Neural cell (in vitro differentiated cells): ENCODE measurements at regions not wholly inside any gene's neighbourhood (a gene's known extent, or its start where the extent isn't known, plus 50 kb on each side); places are given as distances from the start of the nearest gene placed in this dataset.

ENCODE experiments used
- H2AFZ ChIP-seq: fragments of 200-600, 300-800 bp; sonication (generic), shearing (Covaris generic); 2 replicates; pipeline ENCODE4 v1.6.0; 2014; ENCODE audit warnings: low read depth, mild to moderate bottlenecking, antibody characterized with exemption, low read length, moderate library complexity
- H3F3A ChIP-seq: fragments of 200-600 bp; shearing (Covaris generic); 2 replicates; pipeline ENCODE4 v1.6.1; 2016; ENCODE audit warnings: mild to moderate bottlenecking, moderate library complexity, mixed read lengths, antibody characterized with exemption, low read length; ENCODE audit not compliant: insufficient read depth, poor library complexity, severe bottlenecking
- H3K27ac ChIP-seq: fragments of 200-600, 300-800 bp; sonication (generic), shearing (Covaris generic); 2 replicates; pipeline ENCODE4 v1.5.1; 2014; ENCODE audit warnings: mild to moderate bottlenecking, low read length, moderate library complexity
- H3K27me3 ChIP-seq: fragments of 300-800, 200-600 bp; sonication (generic), shearing (Covaris generic); 2 replicates; pipeline ENCODE4 v1.6.0; 2014; ENCODE audit warnings: mild to moderate bottlenecking, low read depth, low read length, moderate library complexity; ENCODE audit not compliant: insufficient read depth
- H3K36me3 ChIP-seq: fragments of 300-800, 200-600 bp; sonication (generic), shearing (Covaris generic); 2 replicates; pipeline ENCODE4 v1.5.1; 2014; ENCODE audit warnings: mild to moderate bottlenecking, antibody characterized with exemption, low read length, moderate library complexity; ENCODE audit not compliant: insufficient read depth
- H3K4me2 ChIP-seq: fragments of 300-800, 200-600 bp; sonication (generic), shearing (Covaris generic); 2 replicates; pipeline ENCODE4 v1.6.0; 2014; ENCODE audit warnings: mild to moderate bottlenecking, low read length
- H3K4me3 ChIP-seq: fragments of 300-800, 200-600 bp; sonication (generic), shearing (Covaris generic); 2 replicates; pipeline ENCODE4 v1.5.1; 2014; ENCODE audit warnings: mild to moderate bottlenecking, low read length, moderate library complexity
- H3K79me2 ChIP-seq: fragments of 200-600 bp; shearing (Covaris generic); replicated peaks from 2 replicates; pipeline ENCODE4 v1.6.0; 2014; ENCODE audit warnings: mild to moderate bottlenecking, low read length, moderate library complexity; ENCODE audit not compliant: insufficient read depth
- H3K9ac ChIP-seq: fragments of 300-800, 200-600 bp; sonication (generic), shearing (Covaris generic); 2 replicates; pipeline ENCODE4 v1.6.1; 2016; ENCODE audit warnings: mild to moderate bottlenecking, low read length, mixed read lengths
- H3K9me2 ChIP-seq: fragments of 200-600 bp; shearing (Covaris generic); 2 replicates; pipeline ENCODE4 v1.6.1; 2016; ENCODE audit warnings: mild to moderate bottlenecking, low read length, mixed read lengths; ENCODE audit not compliant: insufficient read depth
- H3K9me3 ChIP-seq: fragments of 200-600, 300-800 bp; sonication (generic), shearing (Covaris generic); 2 replicates; pipeline ENCODE4 v1.6.1; 2016; ENCODE audit warnings: mild to moderate bottlenecking, mixed run types, low read length, moderate library complexity, mixed read lengths
- H4K20me1 ChIP-seq: fragments of 200-600 bp; shearing (Covaris generic); 2 replicates; pipeline ENCODE4 v1.6.1; 2016; ENCODE audit warnings: mild to moderate bottlenecking, mixed run types; ENCODE audit not compliant: insufficient read depth
- EP300 ChIP-seq: fragments of 450-650 bp; conservative IDR thresholded peaks from 2 replicates; pipeline ENCODE4 v1.6.1; 2014; ENCODE audit warnings: antibody characterized with exemption, mild to moderate bottlenecking, moderate library complexity; ENCODE audit not compliant: poor library complexity, severe bottlenecking
- EZH2 ChIP-seq: fragments of 200-600, 300-800 bp; shearing (Covaris generic), sonication (generic); IDR thresholded peaks from 2 replicates; pipeline ENCODE4 v1.6.1; 2014; ENCODE audit warnings: antibody characterized with exemption, low read length, borderline replicate concordance, mild to moderate bottlenecking; ENCODE audit not compliant: insufficient read depth, poor library complexity, severe bottlenecking
- MXI1 ChIP-seq: fragments of 450-650 bp; conservative IDR thresholded peaks from 2 replicates; pipeline ENCODE4 v1.6.1; 2014; ENCODE audit warnings: antibody characterized with exemption, mild to moderate bottlenecking; ENCODE audit not compliant: poor library complexity, severe bottlenecking
- POLR2AphosphoS5 ChIP-seq: IDR thresholded peaks from 2 replicates; pipeline ENCODE4 v1.6.1; 2012
- RAD21 ChIP-seq: fragments of 450-650 bp; conservative IDR thresholded peaks from 2 replicates; pipeline ENCODE4 v1.6.1; 2014; ENCODE audit warnings: antibody characterized with exemption, mild to moderate bottlenecking, moderate library complexity
- REST ChIP-seq: IDR thresholded peaks from 2 replicates; pipeline ENCODE4 v1.6.1; 2012; ENCODE audit warnings: borderline replicate concordance
- SMC3 ChIP-seq: fragments of 450-650 bp; conservative IDR thresholded peaks from 2 replicates; pipeline ENCODE4 v1.6.1; 2014; ENCODE audit warnings: antibody characterized with exemption, mild to moderate bottlenecking, moderate library complexity; ENCODE audit not compliant: poor library complexity
- TAF1 ChIP-seq: IDR thresholded peaks from 2 replicates; pipeline ENCODE4 v1.6.1; 2012; ENCODE audit warnings: low read depth
- TF ChIP-seq, protein P1 (sequence below): fragments of 450-650 bp; IDR thresholded peaks from 2 replicates; pipeline ENCODE4 v1.5.1; 2014; ENCODE audit warnings: antibody characterized with exemption, mild to moderate bottlenecking, moderate library complexity; ENCODE audit not compliant: poor library complexity, severe bottlenecking

GRCh38 chr1:37090671-37091070, 56.4 kb upstream of the GRIK3 start:
- Histone ChIP-seq H3K27me3 (no peaks in the 10 kb centered on the region), H2AFZ (no peak overlapping the region), H3K9me3 (no peaks in the 10 kb centered on the region), H4K20me1 (no peaks in the 10 kb centered on the region), H3K9me2 (no peaks in the 10 kb centered on the region), H3K4me2 (no peak overlapping the region), H3K79me2 (no peaks in the 10 kb centered on the region), H3K27ac (no peak overlapping the region), H3K9ac (no peak overlapping the region), H3F3A (no peaks in the 10 kb centered on the region), H3K36me3 (no peaks in the 10 kb centered on the region), H3K4me3 (no peak overlapping the region)
- TF ChIP-seq EZH2 (no peak), EP300 (no peak), RAD21 (no peak), SMC3 (no peak), REST (no peak)
- TF ChIP-seq, protein P1, sequence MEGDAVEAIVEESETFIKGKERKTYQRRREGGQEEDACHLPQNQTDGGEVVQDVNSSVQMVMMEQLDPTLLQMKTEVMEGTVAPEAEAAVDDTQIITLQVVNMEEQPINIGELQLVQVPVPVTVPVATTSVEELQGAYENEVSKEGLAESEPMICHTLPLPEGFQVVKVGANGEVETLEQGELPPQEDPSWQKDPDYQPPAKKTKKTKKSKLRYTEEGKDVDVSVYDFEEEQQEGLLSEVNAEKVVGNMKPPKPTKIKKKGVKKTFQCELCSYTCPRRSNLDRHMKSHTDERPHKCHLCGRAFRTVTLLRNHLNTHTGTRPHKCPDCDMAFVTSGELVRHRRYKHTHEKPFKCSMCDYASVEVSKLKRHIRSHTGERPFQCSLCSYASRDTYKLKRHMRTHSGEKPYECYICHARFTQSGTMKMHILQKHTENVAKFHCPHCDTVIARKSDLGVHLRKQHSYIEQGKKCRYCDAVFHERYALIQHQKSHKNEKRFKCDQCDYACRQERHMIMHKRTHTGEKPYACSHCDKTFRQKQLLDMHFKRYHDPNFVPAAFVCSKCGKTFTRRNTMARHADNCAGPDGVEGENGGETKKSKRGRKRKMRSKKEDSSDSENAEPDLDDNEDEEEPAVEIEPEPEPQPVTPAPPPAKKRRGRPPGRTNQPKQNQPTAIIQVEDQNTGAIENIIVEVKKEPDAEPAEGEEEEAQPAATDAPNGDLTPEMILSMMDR: no peak

GRCh38 chr1:37092937-37093336, 58.6 kb upstream of the GRIK3 start:
- Histone ChIP-seq H3K4me3 (no peak overlapping the region), H2AFZ (no peak overlapping the region), H3K9me2 (no peaks in the 10 kb centered on the region), H3K36me3 (no peaks in the 10 kb centered on the region), H3K27ac (no peak overlapping the region), H3F3A (no peaks in the 10 kb centered on the region), H4K20me1 (no peaks in the 10 kb centered on the region), H3K79me2 (no peaks in the 10 kb centered on the region), H3K4me2 (no peak overlapping the region), H3K27me3 (no peaks in the 10 kb centered on the region), H3K9ac (no peak overlapping the region), H3K9me3 (no peaks in the 10 kb centered on the region)
- TF ChIP-seq, protein P1: no peak
- TF ChIP-seq RAD21: no peak
- no peak for TF ChIP-seq TAF1
- TF ChIP-seq SMC3: no peak
- TF ChIP-seq REST: no peak
- no peak for TF ChIP-seq MXI1
- TF ChIP-seq EP300: no peak
- TF ChIP-seq EZH2: no peak
- no peak for TF ChIP-seq POLR2AphosphoS5
